Activated CD8-positive, alpha-beta memory T cell treated with anti-CD3 and anti-CD28 coated beads for 1 hour (primary cell): ENCODE measurements at regions not wholly inside any gene's neighbourhood (a gene's known extent, or its start where the extent isn't known, plus 50 kb on each side); places are given as distances from the start of the nearest gene placed in this dataset.

Experiments used
- DNase-seq, 2 donors: peaks; one replicate each; pipeline ENCODE4 v3.0.0-alpha.2; 2020; ENCODE audit warnings: low read depth in 1 of 2; ENCODE audit errors: extremely low read depth in 1 of 2

DNA sequence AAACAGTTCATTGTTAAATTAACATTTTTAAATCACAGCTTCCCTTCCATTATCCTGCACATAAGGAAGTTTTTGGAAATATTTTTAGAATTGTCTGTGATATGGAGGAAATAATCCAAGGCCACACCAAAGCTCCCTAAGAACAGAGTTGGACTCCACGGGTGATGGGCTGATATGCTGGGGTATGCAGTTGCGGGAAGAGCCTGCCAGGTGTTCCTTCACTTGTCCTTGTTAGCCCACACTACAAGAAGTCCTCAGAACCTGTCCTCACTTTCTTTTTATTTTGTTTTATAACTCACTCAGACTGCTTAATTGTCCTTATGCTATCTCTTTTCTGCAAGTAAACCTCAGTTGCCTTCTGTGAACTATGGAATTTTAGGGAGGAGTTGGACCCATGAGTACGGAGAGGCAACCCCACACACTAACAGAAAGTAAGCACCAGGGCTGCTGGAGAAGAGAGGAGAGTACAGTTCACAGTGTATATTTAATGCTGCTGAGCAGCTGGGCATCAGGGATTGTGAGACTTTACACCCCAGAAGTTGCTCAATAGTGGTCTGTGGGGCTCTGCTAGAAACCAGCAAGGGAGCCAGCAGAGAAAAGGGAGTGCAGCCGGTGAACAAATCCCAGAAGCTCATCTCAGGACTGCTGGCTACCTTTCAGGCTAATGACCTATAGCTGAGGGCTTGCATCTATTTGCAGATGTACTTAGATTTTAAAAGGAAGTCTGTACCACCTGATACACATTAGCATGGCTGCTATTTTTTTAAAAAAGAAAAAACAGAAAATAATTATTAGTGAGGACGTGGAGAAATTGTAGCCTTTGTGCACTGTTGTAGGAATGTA, 64.6 kb upstream of the FOXN2 start:
- DNase-seq = no peak

DNA sequence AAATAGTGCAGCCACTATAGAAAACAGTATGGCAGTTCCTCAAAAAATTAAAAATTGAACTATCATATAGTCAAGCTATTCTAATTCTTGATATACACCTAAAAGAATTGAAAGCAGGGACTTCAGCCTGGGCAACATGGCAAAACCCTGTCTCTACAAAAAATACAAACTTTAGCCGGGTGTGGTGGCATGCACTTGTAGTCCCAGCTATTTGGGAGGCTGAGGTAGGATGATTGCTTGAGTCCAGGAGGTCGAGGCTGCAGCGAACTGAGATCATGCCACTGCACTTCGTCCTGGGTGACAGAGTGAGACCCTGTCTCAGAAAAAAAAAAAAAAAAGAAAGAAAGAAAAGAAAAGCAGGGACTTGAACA, 64.0 kb upstream of the FOXN2 start:
- DNase-seq = no peak

DNA sequence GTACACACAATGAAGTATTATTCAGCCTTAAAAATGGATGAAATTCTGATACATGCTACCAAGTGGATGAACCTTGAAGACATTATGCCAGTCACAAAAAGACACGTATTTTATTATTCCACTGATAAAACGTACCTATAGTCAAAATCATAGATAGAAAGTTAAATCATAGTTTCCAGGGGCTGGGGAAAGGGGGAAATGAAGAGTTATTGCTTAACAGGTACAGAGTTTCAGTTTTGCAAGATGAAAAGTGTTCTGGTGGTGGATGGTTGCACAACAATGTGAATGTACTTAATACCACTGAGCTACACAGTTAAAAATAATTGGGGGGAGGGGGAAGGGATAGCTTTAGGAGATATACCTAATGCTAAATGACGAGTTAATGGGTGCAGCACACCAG, 63.5 kb upstream of the FOXN2 start:
- no peak for DNase-seq

DNA sequence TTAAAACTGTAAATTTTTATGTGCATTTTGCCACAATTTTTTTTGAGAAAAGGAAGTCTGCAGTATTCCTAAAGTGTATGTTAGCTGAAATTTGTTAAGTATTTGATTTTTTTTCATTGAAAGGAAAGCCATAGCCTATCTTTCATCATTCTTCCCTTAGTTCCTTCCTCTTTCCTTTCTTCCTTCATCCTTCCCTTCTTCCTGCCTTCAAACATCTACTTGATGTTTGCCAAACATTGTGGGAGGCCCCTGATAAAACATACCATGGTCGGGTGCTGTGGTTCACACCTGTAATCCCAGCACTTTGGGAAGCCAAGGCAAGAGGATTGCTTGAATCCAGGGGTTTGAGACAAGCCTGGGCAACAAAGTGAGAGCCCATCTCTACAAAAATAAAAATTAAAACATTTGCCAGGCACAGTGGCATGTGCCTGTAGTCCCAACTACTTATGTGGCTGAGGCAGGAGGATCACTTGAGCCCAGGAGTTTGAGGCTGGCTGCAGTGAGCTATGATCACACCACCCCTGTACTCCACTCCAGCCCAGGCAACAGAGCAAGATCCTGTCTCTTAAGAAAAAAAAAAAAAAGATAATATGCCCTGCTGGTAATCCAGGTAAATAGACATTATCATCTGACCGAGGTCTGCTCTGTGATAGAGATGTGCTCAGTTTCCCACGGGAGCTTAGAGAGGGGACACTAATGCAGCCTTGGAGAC, 62.9 kb upstream of the FOXN2 start:
- no peak for DNase-seq

DNA sequence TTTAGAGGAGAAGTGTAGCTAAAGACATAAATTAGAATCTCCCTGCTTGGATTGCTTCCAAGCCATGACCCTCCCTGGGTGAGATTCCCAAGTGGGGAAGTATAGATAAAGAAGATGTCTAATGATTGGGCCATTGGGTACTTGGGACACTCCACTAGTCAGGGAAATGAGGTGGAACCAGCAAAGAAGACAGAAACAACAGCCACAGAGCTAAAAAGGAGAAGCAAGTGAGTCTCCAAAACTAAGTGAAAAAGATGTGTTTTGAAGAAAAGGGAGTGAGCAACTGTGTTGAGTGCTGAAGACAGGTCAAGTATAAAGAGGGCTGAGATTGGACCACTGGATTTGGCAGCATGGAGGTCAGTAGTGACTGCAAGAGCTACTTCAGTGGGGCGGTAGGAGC, 61.2 kb upstream of the FOXN2 start:
- no peak for DNase-seq

DNA sequence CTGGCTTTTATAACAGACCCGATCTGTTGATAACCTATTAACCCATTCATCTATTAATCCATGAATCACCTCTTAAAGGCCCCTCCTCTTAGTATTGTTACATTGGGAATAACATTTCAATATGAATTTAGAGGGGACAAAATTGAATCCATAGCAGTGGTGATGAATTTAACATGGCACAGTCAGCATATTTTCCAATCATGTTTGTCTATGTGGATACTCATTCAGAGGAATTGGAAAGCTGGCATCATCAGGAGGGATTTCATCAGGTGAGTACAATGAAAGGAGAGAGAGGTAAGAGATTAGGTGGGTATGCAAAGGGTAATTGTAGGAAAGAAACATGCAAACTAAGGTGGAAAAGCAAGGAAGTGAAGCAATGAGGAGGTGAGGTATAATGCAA, 59.6 kb upstream of the FOXN2 start:
- no peak for DNase-seq

DNA sequence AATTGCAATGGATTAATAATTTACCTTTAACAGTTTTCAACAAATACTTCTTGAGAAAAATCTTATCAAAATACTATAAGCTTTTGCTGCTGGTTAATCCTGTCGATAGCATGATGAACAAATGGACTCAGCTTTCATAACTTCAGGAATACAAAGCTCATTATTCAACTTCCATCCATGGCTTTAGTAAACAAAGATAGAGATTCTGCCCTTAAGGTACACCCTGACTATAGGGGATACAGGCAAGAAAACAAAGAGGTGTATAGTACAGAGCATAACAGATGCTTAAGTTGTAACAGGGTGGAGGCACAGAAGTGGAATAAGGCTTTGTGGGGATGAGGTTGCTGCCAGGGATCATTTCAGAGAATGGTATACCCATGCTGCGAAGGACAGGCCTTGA, 57.0 kb upstream of the FOXN2 start:
- DNase-seq = no peak

DNA sequence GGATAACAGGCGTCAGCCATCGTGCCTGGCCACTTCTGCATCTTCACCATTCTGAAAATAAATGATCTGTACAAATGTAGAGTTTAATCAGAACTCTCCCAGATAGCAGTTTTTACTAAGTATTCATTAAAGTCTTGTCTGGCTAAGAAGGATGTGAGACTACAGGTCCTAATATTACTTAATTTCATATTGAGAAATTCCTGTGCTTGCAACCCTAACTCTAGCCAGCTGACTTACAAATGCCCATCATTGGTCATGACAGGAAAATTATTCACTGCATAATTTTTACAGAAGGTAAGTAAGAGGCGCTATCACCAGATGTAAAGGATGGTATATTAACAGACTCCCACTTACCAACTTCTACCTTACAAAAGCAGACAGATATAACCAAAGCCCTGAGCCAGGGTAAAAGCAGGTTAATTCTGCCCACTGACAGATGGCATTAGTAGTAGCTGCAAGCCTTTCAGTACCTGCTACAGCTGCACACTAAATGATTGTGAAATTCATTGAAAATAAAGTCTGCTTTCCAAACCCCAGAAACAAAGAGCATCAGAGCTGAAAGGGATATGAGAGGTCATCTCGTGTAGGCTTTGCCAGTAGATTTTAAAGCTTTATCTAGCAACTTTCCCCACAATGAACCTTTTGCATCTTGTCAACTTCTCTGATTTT, 55.9 kb upstream of the FOXN2 start:
- no peak for DNase-seq

DNA sequence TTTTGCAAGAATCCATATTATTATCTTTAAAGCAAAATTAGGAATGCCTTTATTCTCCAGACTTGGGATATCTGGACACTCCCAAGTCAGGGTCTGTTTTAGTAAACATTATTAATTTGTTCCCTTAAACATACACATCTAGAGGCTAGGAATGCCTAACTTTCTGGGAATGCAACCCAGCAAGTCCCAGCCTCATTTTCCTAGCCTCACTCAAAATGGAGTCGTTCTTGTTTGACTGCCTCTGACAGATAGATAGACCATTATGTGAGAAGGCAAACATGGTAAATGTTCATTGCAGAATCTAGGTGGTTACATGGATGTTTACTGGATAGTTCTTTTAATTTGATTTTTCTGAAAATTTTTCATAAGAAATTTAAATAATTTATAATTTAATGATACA, 54.7 kb upstream of the FOXN2 start:
- DNase-seq = no peak

DNA sequence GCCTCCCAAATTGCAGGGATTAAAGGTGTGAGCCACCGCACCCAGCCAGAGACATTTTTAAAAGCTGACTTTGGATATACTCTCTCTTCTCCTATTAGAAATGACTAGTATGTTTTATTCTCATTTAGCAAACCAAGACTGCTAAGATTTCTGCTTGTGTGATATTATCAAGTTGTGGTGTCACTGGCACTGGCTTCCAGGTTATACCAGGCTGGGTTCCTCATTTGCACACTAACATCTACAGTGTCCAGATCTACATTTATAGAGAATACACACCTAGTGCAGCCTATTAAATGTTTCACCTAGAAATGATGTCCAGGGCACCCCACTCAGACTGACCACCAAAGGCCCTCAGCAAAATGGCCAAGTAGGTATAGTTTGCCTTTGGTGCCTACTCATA, 49.9 kb upstream of the FOXN2 start:
- no peak for DNase-seq
